ENCODE measurements at regions not wholly inside any gene's neighbourhood (a gene's known extent, or its start where the extent isn't known, plus 50 kb on each side); places are given as distances from the start of the nearest gene placed in this dataset.
"Not testable (repeated sequence)": the region's sequence is repeated elsewhere in the genome, so short reads cannot be mapped to it uniquely, and the experiment has no call there.

GRCh38 chr13:63811428-63812004 is 2395.9 kb upstream of the PCDH20 start:
- CTCF ChIA-PET; H3K23ac ChIP-seq (ENCODE audit: low read depth, low read length); POLR2A ChIA-PET (ENCODE audit: unreplicated experiment); intact Hi-C loops (cut with micrococcal nuclease); dilution Hi-C loops (cut with HindIII; ENCODE audit: low sequenced_read_pairs, unreplicated experiment); H3K9me3 ChIP-seq (ENCODE audit: control insufficient read depth, insufficient read depth, low read length); H2AFZ ChIP-seq (replicated peaks; ENCODE audit: low read length, poor library complexity); H2BK20ac ChIP-seq (ENCODE audit: low read depth, low read length); H4K8ac ChIP-seq (ENCODE audit: low read depth in 2 of 2, low read length in 2 of 2); ATAC-seq (ENCODE audit: low read depth); H3K27ac ChIP-seq (ENCODE audit: insufficient read depth, low read length); H2BK5ac ChIP-seq (ENCODE audit: low read depth, low read length, poor library complexity, severe bottlenecking); H3K9me1 ChIP-seq (ENCODE audit: insufficient read depth, low read length); H3K14ac ChIP-seq (replicated peaks; ENCODE audit: low read depth, low read length); H3K18ac ChIP-seq (ENCODE audit: low read depth, low read length); H3K36me3 ChIP-seq (ENCODE audit: control insufficient read depth, insufficient read depth, low read length); H3K56ac ChIP-seq (ENCODE audit: extremely low read depth, insufficient read depth, low read length); H2AK5ac ChIP-seq (ENCODE audit: low read depth, low read length); H3K4me2 ChIP-seq (ENCODE audit: low read depth, low read length); H3K79me1 ChIP-seq (ENCODE audit: low read depth in 1 of 2, low read length in 2 of 2); H2AK9ac ChIP-seq (replicated peaks; ENCODE audit: low read depth, low read length, poor library complexity); H3K27me3 ChIP-seq (ENCODE audit: control insufficient read depth, insufficient read depth, low read length); H3K4ac ChIP-seq (ENCODE audit: low read depth, low read length); DNase-seq; H2BK120ac ChIP-seq (ENCODE audit: low read depth, low read length); H3K9ac ChIP-seq (ENCODE audit: low read depth, low read length); H3K4me1 ChIP-seq (ENCODE audit: control insufficient read depth, insufficient read depth, low read length); in situ Hi-C loops (cut with MboI; ENCODE audit: low sequenced_read_pairs); H3K4me3 ChIP-seq (ENCODE audit: insufficient read depth, low read depth, low read length); H4K5ac ChIP-seq (ENCODE audit: low read depth, low read length); H4K20me1 ChIP-seq (ENCODE audit: insufficient read depth, low read length); H2BK15ac ChIP-seq (ENCODE audit: low read depth, low read length); BruUV-seq (replicated peaks); H4K91ac ChIP-seq (ENCODE audit: insufficient read depth, low read depth, low read length): not testable (repeated sequence)
- WGBS, 2 experiments (ENCODE audit: extremely low coverage in 2 of 2, insufficient read length in 1 of 2), result 89% methylated on average over 26 of the region's 41 CpGs; no CpG with 5 or more reads in 1 of the 2 experiments

- H3K79me1 ChIP-seq (ENCODE audit: low read depth in 1 of 2, low read length in 2 of 2); H2AK9ac ChIP-seq (replicated peaks; ENCODE audit: low read depth, low read length, poor library complexity); H3K36me3 ChIP-seq (ENCODE audit: control insufficient read depth, insufficient read depth, low read length); intact Hi-C loops (cut with micrococcal nuclease); CTCF ChIA-PET; H3K4me3 ChIP-seq (ENCODE audit: insufficient read depth, low read depth, low read length); H4K20me1 ChIP-seq (ENCODE audit: insufficient read depth, low read length); H2BK15ac ChIP-seq (ENCODE audit: low read depth, low read length); BruUV-seq (replicated peaks); H3K23ac ChIP-seq (ENCODE audit: low read depth, low read length); H2AFZ ChIP-seq (replicated peaks; ENCODE audit: low read length, poor library complexity); H3K9ac ChIP-seq (ENCODE audit: low read depth, low read length); H4K91ac ChIP-seq (ENCODE audit: insufficient read depth, low read depth, low read length); H3K9me3 ChIP-seq (ENCODE audit: control insufficient read depth, insufficient read depth, low read length); H3K27me3 ChIP-seq (ENCODE audit: control insufficient read depth, insufficient read depth, low read length); ATAC-seq (ENCODE audit: low read depth); in situ Hi-C loops (cut with MboI; ENCODE audit: low sequenced_read_pairs); H3K4me1 ChIP-seq (ENCODE audit: control insufficient read depth, insufficient read depth, low read length); H3K27ac ChIP-seq (ENCODE audit: insufficient read depth, low read length); H2AK5ac ChIP-seq (ENCODE audit: low read depth, low read length); H3K4ac ChIP-seq (ENCODE audit: low read depth, low read length); H3K9me1 ChIP-seq (ENCODE audit: insufficient read depth, low read length); H2BK5ac ChIP-seq (ENCODE audit: low read depth, low read length, poor library complexity, severe bottlenecking); H2BK20ac ChIP-seq (ENCODE audit: low read depth, low read length); H4K8ac ChIP-seq (ENCODE audit: low read depth in 2 of 2, low read length in 2 of 2); DNase-seq; H3K4me2 ChIP-seq (ENCODE audit: low read depth, low read length); H3K56ac ChIP-seq (ENCODE audit: extremely low read depth, insufficient read depth, low read length); H2BK120ac ChIP-seq (ENCODE audit: low read depth, low read length); dilution Hi-C loops (cut with HindIII; ENCODE audit: low sequenced_read_pairs, unreplicated experiment); H3K14ac ChIP-seq (replicated peaks; ENCODE audit: low read depth, low read length); H4K5ac ChIP-seq (ENCODE audit: low read depth, low read length); H3K18ac ChIP-seq (ENCODE audit: low read depth, low read length); POLR2A ChIA-PET (ENCODE audit: unreplicated experiment): not testable (repeated sequence)
- no CpG with 5 or more reads among the region's 2 CpGs for WGBS, 2 experiments (ENCODE audit: extremely low coverage in 2 of 2, insufficient read length in 1 of 2)
Measured at GRCh38 chr13:63791134-63791533, 2375.5 kb upstream of the PCDH20 start.
